Lower leg skin (tissue), 4 donors: ENCODE measurements at regions not wholly inside any gene's neighbourhood (a gene's known extent, or its start where the extent isn't known, plus 50 kb on each side); places are given as distances from the start of the nearest gene placed in this dataset.
"Not testable (repeated sequence)": the region's sequence is repeated elsewhere in the genome, so short reads cannot be mapped to it uniquely, and the experiment has no call there.

Source experiments
- DNase-seq, 2 donors: peaks; one replicate each; pipeline ENCODE4 v3.0.0-alpha.2; 2019; ENCODE audit warnings: low spot score in 2 of 2
- H3K4me3 ChIP-seq: fragments of 200-600 bp; sonication (generic); 2 replicates; pipeline ENCODE4 v1.5.1; 2017; ENCODE audit warnings: mild to moderate bottlenecking, low read depth; ENCODE audit not compliant: poor library complexity, severe bottlenecking
- POLR2A ChIP-seq, 2 donors: fragments of 450-650 bp; IDR thresholded peaks; one replicate each; pipeline ENCODE4 v1.6.1; 2016 to 2017; ENCODE audit warnings: antibody characterized with exemption in 2 of 2, mild to moderate bottlenecking in 1 of 2, moderate library complexity in 1 of 2
- WGBS, 2 donors: methylation state at CpG; one replicate each; pipeline ENCODE4 v1.1.5; 2018; 5-methylcytosine and 5-hydroxymethylcytosine counted together
- intact Hi-C: fragments of 100-400 bp; cut with DNase I; formaldehyde crosslinking; loops from one replicate; pipeline ENCODE4 v1.15.0; 2023; ENCODE audit warnings: low total_unique reads
- TF ChIP-seq, protein P1 (sequence below), 3 donors: fragments of 450-650 bp; IDR thresholded peaks; one replicate each; pipeline ENCODE4 v1.5.1; 2016; ENCODE audit warnings: antibody characterized with exemption in 3 of 3, mild to moderate bottlenecking in 3 of 3, moderate library complexity in 2 of 3

DNA sequence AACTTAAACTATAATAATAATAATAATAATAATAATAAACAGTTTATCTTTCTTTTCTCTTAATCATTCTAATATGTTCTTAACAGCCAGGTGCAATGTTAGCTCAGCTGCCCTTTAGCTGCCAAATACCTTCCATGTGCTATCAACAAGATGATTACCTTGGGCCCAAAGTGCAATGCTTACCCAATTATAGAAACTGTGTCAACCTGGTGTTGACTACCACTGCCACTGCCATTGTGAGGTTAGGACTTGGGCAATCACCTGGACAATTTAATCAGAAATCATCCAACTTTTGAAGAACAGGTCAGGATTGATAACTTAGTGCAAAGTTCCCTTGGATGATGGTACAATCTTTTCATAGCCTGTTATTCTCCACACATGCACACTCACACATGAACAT is 371.8 kb upstream of the SALL1 start:
- no peak overlapping the region for H3K4me3 ChIP-seq
- no peak for DNase-seq
- TF ChIP-seq POLR2A (IDR thresholded peaks at IDR 0.05) = no peak
- TF ChIP-seq, protein P1, sequence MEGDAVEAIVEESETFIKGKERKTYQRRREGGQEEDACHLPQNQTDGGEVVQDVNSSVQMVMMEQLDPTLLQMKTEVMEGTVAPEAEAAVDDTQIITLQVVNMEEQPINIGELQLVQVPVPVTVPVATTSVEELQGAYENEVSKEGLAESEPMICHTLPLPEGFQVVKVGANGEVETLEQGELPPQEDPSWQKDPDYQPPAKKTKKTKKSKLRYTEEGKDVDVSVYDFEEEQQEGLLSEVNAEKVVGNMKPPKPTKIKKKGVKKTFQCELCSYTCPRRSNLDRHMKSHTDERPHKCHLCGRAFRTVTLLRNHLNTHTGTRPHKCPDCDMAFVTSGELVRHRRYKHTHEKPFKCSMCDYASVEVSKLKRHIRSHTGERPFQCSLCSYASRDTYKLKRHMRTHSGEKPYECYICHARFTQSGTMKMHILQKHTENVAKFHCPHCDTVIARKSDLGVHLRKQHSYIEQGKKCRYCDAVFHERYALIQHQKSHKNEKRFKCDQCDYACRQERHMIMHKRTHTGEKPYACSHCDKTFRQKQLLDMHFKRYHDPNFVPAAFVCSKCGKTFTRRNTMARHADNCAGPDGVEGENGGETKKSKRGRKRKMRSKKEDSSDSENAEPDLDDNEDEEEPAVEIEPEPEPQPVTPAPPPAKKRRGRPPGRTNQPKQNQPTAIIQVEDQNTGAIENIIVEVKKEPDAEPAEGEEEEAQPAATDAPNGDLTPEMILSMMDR (IDR thresholded peaks at IDR 0.05) = no peak
- intact Hi-C loops = no loop called here

DNA sequence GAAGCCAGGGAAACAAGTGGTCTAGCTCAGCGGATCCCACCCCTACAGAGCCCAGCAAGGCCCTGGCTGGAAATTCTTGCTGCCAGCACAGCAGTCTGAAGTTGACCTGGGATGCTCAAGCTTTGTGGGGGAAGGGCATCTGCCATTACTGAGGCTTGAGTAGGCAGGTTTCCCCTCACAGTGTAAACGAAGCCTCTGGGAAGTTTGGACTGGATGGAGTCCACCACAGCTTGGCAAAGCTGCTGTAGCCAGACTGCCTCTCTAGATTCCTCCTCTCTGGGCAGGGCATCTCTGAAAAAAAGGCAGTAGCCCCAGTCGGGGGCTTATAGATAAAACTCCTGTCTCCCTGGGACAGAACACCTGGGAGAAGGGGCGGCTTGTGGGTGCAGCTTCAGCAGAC is 365.9 kb upstream of the SALL1 start:
- H3K4me3 ChIP-seq, intact Hi-C loops, DNase-seq: not testable (repeated sequence)
- WGBS, 2 donors = 69 to 80% methylated on average over 4 of the region's 4 CpGs

DNA sequence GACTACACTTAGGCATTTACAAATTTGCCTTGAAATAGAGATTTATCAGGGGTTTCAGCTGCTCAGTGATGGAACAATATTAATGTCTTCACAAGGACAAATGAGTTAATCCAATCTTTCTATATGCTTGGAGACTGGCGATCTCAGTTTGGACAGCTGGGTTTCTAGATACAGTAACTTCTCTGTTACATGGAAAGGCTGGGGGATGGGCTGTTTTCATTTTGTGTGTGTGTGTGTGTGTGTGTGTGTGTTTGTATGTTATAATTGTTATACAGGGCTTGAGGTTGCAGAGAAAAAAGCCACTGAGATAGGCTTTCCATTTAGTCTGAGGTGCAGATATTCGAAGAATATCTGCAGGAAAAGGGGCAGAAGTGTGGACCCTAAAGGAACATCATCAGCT is 359.3 kb upstream of the SALL1 start:
- intact Hi-C loops = no loop called here
- no peak for TF ChIP-seq POLR2A (IDR thresholded peaks at IDR 0.05)
- TF ChIP-seq, protein P1 (IDR thresholded peaks at IDR 0.05) = no peak
- no peak for DNase-seq
- 95 to 96% methylated on average over 2 of the region's 2 CpGs for WGBS, 2 donors
- no peak overlapping the region for H3K4me3 ChIP-seq

DNA sequence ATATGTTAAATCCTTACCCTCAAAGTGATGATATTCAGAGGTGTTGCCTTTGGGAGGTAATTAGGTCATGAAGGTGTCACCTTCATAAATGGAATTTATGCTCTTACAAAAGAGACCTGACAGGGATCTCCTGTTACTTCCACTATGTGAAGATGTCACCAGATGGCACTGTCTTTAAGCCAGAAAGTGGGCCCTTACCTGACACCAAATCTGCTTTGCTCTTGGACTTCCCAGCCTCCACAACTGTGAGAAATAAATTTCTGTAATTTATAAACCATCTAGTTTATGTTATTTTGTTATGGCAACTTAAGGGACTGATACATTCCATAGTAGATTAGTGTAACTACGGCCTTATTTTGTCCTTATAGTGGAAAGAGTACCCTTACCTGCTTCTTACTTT is 358.3 kb upstream of the SALL1 start:
- intact Hi-C loops = no loop called here
- no peak overlapping the region for H3K4me3 ChIP-seq
- TF ChIP-seq, protein P1 (IDR thresholded peaks at IDR 0.05) = no peak
- TF ChIP-seq POLR2A (IDR thresholded peaks at IDR 0.05) = no peak
- WGBS, 2 donors = 92 to 95% methylated on average over 1 of the region's 1 CpG
- DNase-seq = no peak

DNA sequence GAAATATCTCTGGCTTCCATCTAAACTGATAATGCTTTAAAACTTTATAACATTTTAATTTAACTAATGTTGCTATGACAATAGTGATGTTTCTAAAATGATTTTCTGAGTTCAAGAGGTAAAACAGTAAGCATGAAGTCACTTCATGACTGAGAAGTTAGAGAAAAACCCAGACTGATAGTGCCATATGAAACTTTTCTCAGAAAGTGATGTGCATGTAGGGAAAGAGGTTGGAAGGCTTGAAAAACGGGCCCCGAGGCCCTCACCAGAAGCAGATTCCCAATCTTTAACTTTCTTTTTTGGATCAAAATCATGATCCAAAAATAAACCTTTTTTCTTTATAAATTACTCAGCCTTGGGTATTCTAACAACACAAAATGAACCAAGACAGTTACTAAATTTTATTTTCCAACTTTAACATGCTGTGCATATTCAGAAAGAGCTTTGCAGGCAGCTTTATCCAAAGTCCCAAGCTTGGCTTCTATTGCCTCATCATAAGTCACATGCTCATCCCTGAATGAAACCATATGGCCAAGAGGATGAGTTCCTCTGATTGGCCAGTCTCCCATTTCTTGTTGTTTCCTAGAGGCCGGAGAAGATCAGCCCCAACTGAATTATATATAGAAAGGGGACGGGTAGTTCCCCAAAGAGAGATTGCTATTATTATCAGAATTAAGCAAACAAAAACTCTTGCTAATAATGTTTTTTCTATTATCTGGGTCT is 357.6 kb upstream of the SALL1 start:
- no peak overlapping the region for H3K4me3 ChIP-seq
- intact Hi-C loops = no loop called here
- 45 to 51% methylated on average over 4 of the region's 4 CpGs for WGBS, 2 donors
- DNase-seq = peak in 1 of 2 donors; percentile 33
- no peak for TF ChIP-seq POLR2A (IDR thresholded peaks at IDR 0.05)
- TF ChIP-seq, protein P1 (IDR thresholded peaks at IDR 0.05) = no peak

DNA sequence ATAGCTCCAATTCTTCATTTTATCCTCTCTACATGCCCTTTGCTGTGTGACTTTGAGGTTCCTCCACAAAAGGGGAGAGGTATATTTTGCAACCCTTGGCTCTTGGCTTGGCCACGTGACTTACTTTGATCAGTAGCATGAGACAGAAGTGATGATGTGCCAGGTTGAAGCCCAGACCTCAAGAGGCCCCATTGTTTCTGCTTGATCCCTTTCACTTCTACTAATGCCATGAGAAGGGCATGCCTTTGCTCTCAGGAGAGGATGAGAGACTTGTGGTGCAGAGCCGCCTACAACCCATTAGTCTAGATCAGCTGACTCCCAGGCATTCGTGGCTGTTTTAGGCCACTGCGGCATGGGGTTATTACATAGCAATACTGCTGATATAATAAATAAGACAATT is 356.2 kb upstream of the SALL1 start:
- TF ChIP-seq, protein P1 (IDR thresholded peaks at IDR 0.05) = no peak
- no peak for TF ChIP-seq POLR2A (IDR thresholded peaks at IDR 0.05)
- H3K4me3 ChIP-seq = no peak overlapping the region
- DNase-seq = no peak
- 82 to 87% methylated on average over 4 of the region's 4 CpGs for WGBS, 2 donors
- intact Hi-C loops = no loop called here
